Lung (tissue), 11 donors: ENCODE measurements at regions not wholly inside any gene's neighbourhood (a gene's known extent, or its start where the extent isn't known, plus 50 kb on each side); places are given as distances from the start of the nearest gene placed in this dataset.

Experiments used
- ATAC-seq: fragments of 200-7000 bp; cut with Tn5 transposase; one replicate; pipeline ENCODE4 v1.9.1; 2020; ENCODE audit warnings: moderate number of reproducible peaks; ENCODE audit not compliant: insufficient read depth, low FRiP score
- DNase-seq, 3 donors: peaks; one replicate each; pipeline ENCODE4 v3.0.0-alpha.2; 2013 to 2017
- H3K27ac ChIP-seq, 2 donors: one replicate each; pipeline ENCODE4 v1.5.1; 2013; ENCODE audit warnings: mild to moderate bottlenecking in 2 of 2, moderate library complexity in 2 of 2, control low read depth in 1 of 2, inconsistent platforms in 1 of 2, low read depth in 1 of 2, low read length in 1 of 2
- H3K27me3 ChIP-seq, 3 donors: one replicate each; pipeline ENCODE4 v1.5.1; 2013; ENCODE audit warnings: low read length in 2 of 3; ENCODE audit not compliant: control insufficient read depth in 3 of 3, insufficient read depth in 3 of 3
- H3K36me3 ChIP-seq, 4 donors: one replicate each; pipeline ENCODE4 v1.5.1; 2013; ENCODE audit warnings: low read length in 4 of 4, mild to moderate bottlenecking in 1 of 4, moderate library complexity in 1 of 4; ENCODE audit not compliant: control insufficient read depth in 4 of 4, insufficient read depth in 4 of 4
- H3K4me1 ChIP-seq, 5 donors: one replicate each; pipeline ENCODE4 v1.5.1; 2013; ENCODE audit warnings: low read length in 5 of 5, mild to moderate bottlenecking in 2 of 5, moderate library complexity in 1 of 5; ENCODE audit not compliant: control insufficient read depth in 5 of 5, insufficient read depth in 5 of 5
- H3K4me3 ChIP-seq: one replicate; pipeline ENCODE4 v1.5.1; 2013; ENCODE audit warnings: mild to moderate bottlenecking, control low read depth, moderate library complexity
- H3K9ac ChIP-seq, 2 donors: one replicate each; pipeline ENCODE4 v1.5.1; 2013; ENCODE audit warnings: low read length in 2 of 2, control low read depth in 1 of 2; ENCODE audit not compliant: insufficient read depth in 1 of 2
- H3K9me3 ChIP-seq, 4 donors: one replicate each; pipeline ENCODE4 v1.5.1; 2013; ENCODE audit warnings: low read length in 3 of 4, mild to moderate bottlenecking in 1 of 4, moderate library complexity in 1 of 4; ENCODE audit not compliant: control insufficient read depth in 4 of 4, insufficient read depth in 3 of 4
- CTCF ChIP-seq: IDR thresholded peaks from 2 replicates; pipeline ENCODE4 v1.5.1; 2012; ENCODE audit warnings: mild to moderate bottlenecking; ENCODE audit errors: control extremely low read depth, extremely low read depth
- WGBS, 2 donors: extraction: QIAGEN DNeasy Blood & Tissue Kit; methylation state at CpG; one replicate each; pipeline ENCODE4 v1.1.7; 2013; 5-methylcytosine and 5-hydroxymethylcytosine counted together
- donor health status: control.
- donor health status: control.
- donor health status: Bipolar disorder and iron deficiency.
- donor health status: healthy.
- donor health status: DM: yes; HTN: yes; CAD: no.

GRCh38 chr4:34953145-34953799 is 1291.0 kb downstream of the ARAP2 start:
- DNase-seq (no peak), ATAC-seq (no peak)
- no peak overlapping the region for H3K9ac ChIP-seq
- no peaks in the 10 kb centered on the region for H3K36me3 ChIP-seq
- H3K4me3 ChIP-seq, result no peak overlapping the region
- no peak for TF ChIP-seq CTCF
- H3K27me3 ChIP-seq, result no peaks in the 10 kb centered on the region
- peaks cover 0 to 6% (median 0%) of the 10 kb centered on the region in 4 donors for H3K9me3 ChIP-seq
- no peak overlapping the region for H3K27ac ChIP-seq
- 84 to 87% methylated on average over 9 of the region's 9 CpGs for whole genome bisulfite sequencing, 2 donors
- no peaks in the 10 kb centered on the region for H3K4me1 ChIP-seq

GRCh38 chr4:34964613-34965012 is 1279.7 kb downstream of the ARAP2 start:
- Histone ChIP-seq H3K4me3 (no peak overlapping the region), H3K9me3 (no peaks in the 10 kb centered on the region), H3K27ac (no peak overlapping the region), H3K9ac (no peak overlapping the region), H3K4me1 (no peaks in the 10 kb centered on the region), H3K36me3 (no peaks in the 10 kb centered on the region), H3K27me3 (no peaks in the 10 kb centered on the region)
- DNase-seq (no peak), ATAC-seq (no peak)
- WGBS, 2 donors, result 47 to 52% methylated on average over 2 of the region's 2 CpGs
- no peak for TF ChIP-seq CTCF

GRCh38 chr4:34972189-34972588 is 1272.1 kb downstream of the ARAP2 start:
- Histone ChIP-seq H3K4me1 (no peaks in the 10 kb centered on the region), H3K4me3 (no peak overlapping the region), H3K9ac (no peak overlapping the region), H3K27me3 (no peaks in the 10 kb centered on the region), H3K9me3 (no peaks in the 10 kb centered on the region), H3K27ac (no peak overlapping the region), H3K36me3 (no peaks in the 10 kb centered on the region)
- no peak for TF ChIP-seq CTCF
- 88 to 89% methylated on average over 3 of the region's 3 CpGs for WGBS, 2 donors
- DNase-seq (no peak), ATAC-seq (no peak)
